ENCODE measurements at regions not wholly inside any gene's neighbourhood (a gene's known extent, or its start where the extent isn't known, plus 50 kb on each side); places are given as distances from the start of the nearest gene placed in this dataset.

- Mint-ChIP-seq H3K4me1 (ENCODE audit: low read depth) (no peaks in the 10 kb centered on the region), H3K36me3 (ENCODE audit: low read depth) (no peaks in the 10 kb centered on the region), H3K9me3 (no peaks in the 10 kb centered on the region), H3K27ac (no peak overlapping the region), H3K27me3 (no peaks in the 10 kb centered on the region), H3K4me3 (no peak overlapping the region)
- peaks cover 0 to 4% of the 10 kb centered on the region in 2 experiments for H3K9me3 ChIP-seq (ENCODE audit: control insufficient read depth in 1 of 2, insufficient read depth in 1 of 2, low read length in 2 of 2)
- intact Hi-C loops (cut with DNase I, micrococcal nuclease) = no loop called here
- no peak overlapping the region for H3K27ac ChIP-seq (ENCODE audit: low read depth in 1 of 2, low read length in 2 of 2)
- CTCF ChIA-PET = interaction anchor here (1.0 kb wide), 1 partner anchor 12 kb away, joined by 3 read pairs; no protein-coding TSS in a partner anchor
- POLR2A ChIA-PET = no interaction called here
- H3K4me1 ChIP-seq (ENCODE audit: insufficient read depth, low read length) = no peaks in the 10 kb centered on the region
- H3K36me3 ChIP-seq (ENCODE audit: insufficient read depth, low read length) = no peaks in the 10 kb centered on the region
- no peaks in the 10 kb centered on the region for H3K27me3 ChIP-seq (ENCODE audit: control insufficient read depth in 1 of 2, insufficient read depth in 2 of 2, low read length in 2 of 2)
- no peak for ATAC-seq (ENCODE audit: poor library complexity)
- TF ChIP-seq CTCF (IDR thresholded peaks at IDR 0.05) = no peak
- DNase-seq = no peak
- no peak overlapping the region for H3K4me3 ChIP-seq (ENCODE audit: low read length)
These were observed 231.1 kb downstream of the MYCN start for GRCh38 chr2:16171425-16171920.

- ChIA-PET POLR2A (no interaction called here), CTCF (interaction anchor here (1.0 kb wide), 1 partner anchor 12 kb away, joined by 3 read pairs; no protein-coding TSS in a partner anchor)
- no peak for TF ChIP-seq CTCF (IDR thresholded peaks at IDR 0.05)
- Mint-ChIP-seq H3K36me3 (ENCODE audit: low read depth) (no peaks in the 10 kb centered on the region), H3K4me1 (ENCODE audit: low read depth) (no peaks in the 10 kb centered on the region), H3K27me3 (no peaks in the 10 kb centered on the region), H3K9me3 (no peaks in the 10 kb centered on the region), H3K27ac (no peak overlapping the region), H3K4me3 (no peak overlapping the region)
- intact Hi-C loops (cut with DNase I, micrococcal nuclease) = no loop called here
- Histone ChIP-seq H3K36me3 (ENCODE audit: insufficient read depth, low read length) (no peaks in the 10 kb centered on the region), H3K4me1 (ENCODE audit: insufficient read depth, low read length) (no peaks in the 10 kb centered on the region), H3K27ac (ENCODE audit: low read depth in 1 of 2, low read length in 2 of 2) (no peak overlapping the region), H3K27me3 (ENCODE audit: control insufficient read depth in 1 of 2, insufficient read depth in 2 of 2, low read length in 2 of 2) (no peaks in the 10 kb centered on the region), H3K9me3 (ENCODE audit: control insufficient read depth in 1 of 2, insufficient read depth in 1 of 2, low read length in 2 of 2) (peaks cover 0 to 7% of the 10 kb centered on the region in 2 experiments), H3K4me3 (ENCODE audit: low read length) (no peak overlapping the region)
- DNase-seq (no peak), ATAC-seq (ENCODE audit: poor library complexity) (no peak)
These were observed 230.5 kb downstream of the MYCN start for GRCh38 chr2:16170675-16171424.

- H3K36me3 ChIP-seq (ENCODE audit: insufficient read depth, low read length) = no peaks in the 10 kb centered on the region
- H3K27ac ChIP-seq (ENCODE audit: low read depth in 1 of 2, low read length in 2 of 2) = no peak overlapping the region
- Mint-ChIP-seq H3K27me3 (no peaks in the 10 kb centered on the region), H3K9me3 (no peaks in the 10 kb centered on the region), H3K4me3 (no peak overlapping the region), H3K36me3 (ENCODE audit: low read depth) (no peaks in the 10 kb centered on the region), H3K27ac (no peak overlapping the region), H3K4me1 (ENCODE audit: low read depth) (no peaks in the 10 kb centered on the region)
- ChIA-PET POLR2A (no interaction called here), CTCF (no interaction called here)
- no peaks in the 10 kb centered on the region for H3K4me1 ChIP-seq (ENCODE audit: insufficient read depth, low read length)
- TF ChIP-seq CTCF (IDR thresholded peaks at IDR 0.05) = no peak
- no peaks in the 10 kb centered on the region for H3K27me3 ChIP-seq (ENCODE audit: control insufficient read depth in 1 of 2, insufficient read depth in 2 of 2, low read length in 2 of 2)
- ATAC-seq (ENCODE audit: poor library complexity) (no peak), DNase-seq (no peak)
- intact Hi-C loops (cut with DNase I, micrococcal nuclease) = no loop called here
- peaks cover 0 to 7% of the 10 kb centered on the region in 2 experiments for H3K9me3 ChIP-seq (ENCODE audit: control insufficient read depth in 1 of 2, insufficient read depth in 1 of 2, low read length in 2 of 2)
- H3K4me3 ChIP-seq (ENCODE audit: low read length) = no peak overlapping the region
These were observed 229.1 kb downstream of the MYCN start for GRCh38 chr2:16169381-16169960.
